K562 (cell line): ENCODE measurements at regions not wholly inside any gene's neighbourhood (a gene's known extent, or its start where the extent isn't known, plus 50 kb on each side); places are given as distances from the start of the nearest gene placed in this dataset.

Experiments
- ATAC-seq: fragments of 200-7000 bp; cut with Tn5 transposase; 3 replicates; pipeline ENCODE4 v1.9.1; 2020; ENCODE audit warnings: moderate library complexity
- BruUV-seq: library from RNA; stranded (reverse); fragments of 400-500 nt; replicated peaks from 2 replicates; lab custom pipeline; 2021; lab: Mats Ljungman, UMichigan
- CTCF ChIA-PET: fragments of 300-600 bp; formaldehyde crosslinking; extraction: SDS; loops from one replicate; lab custom pipeline; 2021; ENCODE audit warnings: low intra/inter-chr PET ratio; lab: Yijun Ruan, JAX
- POLR2A ChIA-PET: fragments of 300-600, 350-650 bp; sonication (Branson Sonifier 250); formaldehyde crosslinking; extraction: SDS; loops from one replicate; lab custom pipeline; 2021; ENCODE audit warnings: antibody characterized with exemption, inconsistent platforms; lab: Yijun Ruan, JAX
- DNase-seq, 4 experiments: peaks; one replicate each; pipeline versions ENCODE4 v3.0.0 to v3.0.0-alpha.2; 2011 to 2018; ENCODE audit warnings: low spot score in 3 of 4, mixed read lengths in 3 of 4; ENCODE audit errors: extremely low read depth in 1 of 4
- FAIRE-seq: peaks from 2 replicates; lab custom pipeline; 2011; peaks lifted over from hg19 to GRCh38; lab: Jason Lieb, UNC
- H2AFZ ChIP-seq: 2 replicates; pipeline ENCODE4 v1.6.0; 2011; ENCODE audit warnings: low read depth, low read length, control low read depth, inconsistent platforms
- H3K27ac ChIP-seq: fragments of 200-600 bp; 3 replicates; pipeline ENCODE4 v1.8.0; 2011; ENCODE audit warnings: low read depth, mild to moderate bottlenecking, control low read depth, inconsistent platforms, low read length, moderate library complexity, mixed read lengths; ENCODE audit errors: extremely low read depth
- H3K27me3 ChIP-seq, 2 experiments: fragments of 300-600 bp in 1 of 2; 2 replicates in 1 of 2; 3 replicates in 1 of 2; pipeline versions ENCODE4 v1.6.0 to v1.8.0; 2011; ENCODE audit warnings: inconsistent platforms in 2 of 2, low read length in 2 of 2, mild to moderate bottlenecking in 1 of 2, mixed read lengths in 1 of 2, moderate library complexity in 1 of 2; ENCODE audit not compliant: control insufficient read depth in 2 of 2, insufficient read depth in 2 of 2
- H3K36me3 ChIP-seq: fragments of 300-600 bp; 3 replicates; pipeline ENCODE4 v1.8.0; 2011; ENCODE audit warnings: mild to moderate bottlenecking, low read length, inconsistent platforms; ENCODE audit not compliant: control insufficient read depth, insufficient read depth
- H3K4me1 ChIP-seq, 2 experiments: fragments of 200-600 bp in 1 of 2; replicated peaks in 1 of 2; 2 replicates in 1 of 2; 3 replicates in 1 of 2; pipeline versions ENCODE4 v1.5.1 to v1.8.0; 2011; ENCODE audit warnings: inconsistent platforms in 2 of 2, low read length in 2 of 2, mild to moderate bottlenecking in 1 of 2, mixed read lengths in 1 of 2, moderate library complexity in 1 of 2; ENCODE audit not compliant: control insufficient read depth in 2 of 2, insufficient read depth in 2 of 2
- H3K4me2 ChIP-seq: 2 replicates; pipeline ENCODE4 v1.6.1; 2011; ENCODE audit warnings: low read length, control low read depth, inconsistent platforms, mixed read lengths; ENCODE audit not compliant: insufficient read depth
- H3K4me3 ChIP-seq: fragments of 200-600 bp; sonication (generic), shearing (Covaris generic); 2 replicates; pipeline ENCODE4 v1.5.1; 2016; ENCODE audit warnings: control low read depth, inconsistent platforms
- H3K79me2 ChIP-seq: fragments of 200-600 bp; 3 replicates; pipeline ENCODE4 v1.8.0; 2011; ENCODE audit warnings: low read length, inconsistent platforms; ENCODE audit not compliant: control insufficient read depth, insufficient read depth
- H3K9ac ChIP-seq, 2 experiments: 2 replicates each; pipeline versions ENCODE4 v1.6.0 to v1.6.1; 2011; ENCODE audit warnings: low read depth in 2 of 2, low read length in 2 of 2, control low read depth in 1 of 2, inconsistent platforms in 1 of 2, mild to moderate bottlenecking in 1 of 2, mixed read lengths in 1 of 2; ENCODE audit not compliant: insufficient read depth in 1 of 2
- H3K9me1 ChIP-seq: one replicate; pipeline ENCODE4 v1.6.0; 2011; ENCODE audit warnings: inconsistent platforms, mild to moderate bottlenecking, low read length, moderate library complexity; ENCODE audit not compliant: control insufficient read depth, insufficient read depth
- H3K9me3 ChIP-seq: replicated peaks from 2 replicates; pipeline ENCODE4 v1.5.1; 2011; ENCODE audit warnings: low read depth, low read length, inconsistent platforms; ENCODE audit not compliant: control insufficient read depth, insufficient read depth
- H4K20me1 ChIP-seq: replicated peaks from 2 replicates; pipeline ENCODE4 v1.6.1; 2011; ENCODE audit warnings: low read length, inconsistent platforms, mixed read lengths; ENCODE audit not compliant: control insufficient read depth, insufficient read depth
- ARNT ChIP-seq, 2 experiments: fragments of 450-650 bp; IDR thresholded peaks; 2 replicates each; pipeline ENCODE4 v1.6.1; 2016; ENCODE audit warnings: mild to moderate bottlenecking in 1 of 2
- CHD2 ChIP-seq: IDR thresholded peaks from 2 replicates; pipeline ENCODE4 v1.6.1; 2011; ENCODE audit warnings: low read depth, low read length
- EHMT2 ChIP-seq: fragments of 450-650 bp; IDR thresholded peaks from 2 replicates; pipeline ENCODE4 v1.6.1; 2018; ENCODE audit warnings: antibody characterized with exemption
- HDAC2 ChIP-seq: fragments of 450-650 bp; IDR thresholded peaks from 2 replicates; pipeline ENCODE4 v1.6.1; 2016; ENCODE audit warnings: mild to moderate bottlenecking
- JUND ChIP-seq, 2 experiments: IDR thresholded peaks; 2 replicates in 1 of 2; 3 replicates in 1 of 2; pipeline ENCODE4 v1.6.1; 2011; ENCODE audit warnings: borderline replicate concordance in 2 of 2, low read depth in 2 of 2, low read length in 2 of 2, improper control_type of control experiment in 1 of 2, missing biosample characterization in 1 of 2, missing genetic modification characterization in 1 of 2, missing genetic modification reagents in 1 of 2
- KLF1 ChIP-seq: fragments of 450-650 bp; IDR thresholded peaks from 2 replicates; pipeline ENCODE4 v1.6.1; 2016; ENCODE audit warnings: missing genetic modification characterization, missing compliant biosample characterization
- PURB ChIP-seq: sonication (generic); formaldehyde crosslinking; IDR thresholded peaks from 2 replicates; pipeline ENCODE4 v1.9.0; 2021; ENCODE audit warnings: low read depth, mild to moderate bottlenecking, missing genetic modification reagents
- RAD51 ChIP-seq: fragments of 450-650 bp; IDR thresholded peaks from 2 replicates; pipeline ENCODE4 v1.7.1; 2016; ENCODE audit warnings: low read depth, mild to moderate bottlenecking, borderline replicate concordance
- RBFOX2 ChIP-seq: fragments of 200-400 bp; formaldehyde crosslinking; IDR thresholded peaks from 2 replicates; pipeline ENCODE4 v1.6.1; 2017; ENCODE audit warnings: low read depth, mild to moderate bottlenecking, low read length, moderate library complexity
- SAP30 ChIP-seq: fragments of 200-600 bp; sonication (generic); IDR thresholded peaks from 2 replicates; pipeline ENCODE4 v1.6.1; 2012; ENCODE audit warnings: borderline replicate concordance, low read depth, mild to moderate bottlenecking, moderate library complexity, low read length, control low read depth, inconsistent platforms; ENCODE audit not compliant: insufficient read depth, poor library complexity, severe bottlenecking
- ZBTB49 ChIP-seq: sonication (generic); formaldehyde crosslinking; IDR thresholded peaks from 2 replicates; pipeline ENCODE4 v1.8.0; 2022; ENCODE audit warnings: missing genetic modification reagents, mild to moderate bottlenecking, borderline replicate concordance
- ZNF184 ChIP-seq: sonication (generic); formaldehyde crosslinking; IDR thresholded peaks from 2 replicates; pipeline ENCODE4 v1.5.0; 2020; ENCODE audit warnings: missing genetic modification reagents
- ZNF274 ChIP-seq: IDR thresholded peaks from 2 replicates; pipeline ENCODE4 v1.6.1; 2011; ENCODE audit warnings: low read depth, mild to moderate bottlenecking, low read length, moderate library complexity, borderline replicate concordance
- ZNF644 ChIP-seq: fragments of 200-800 bp; sonication (Bioruptor generic); IDR thresholded peaks from 2 replicates; pipeline ENCODE4 v1.6.1; 2016; ENCODE audit warnings: low read depth, missing genetic modification characterization, missing compliant biosample characterization
- WGBS: fragments of 100-300 bp; shearing (Covaris generic); methylation state at CpG from one replicate; pipeline ENCODE4 v1.1.6; 2016; ENCODE audit warnings: low coverage, mixed read lengths; ENCODE audit not compliant: insufficient coverage; ENCODE audit errors: missing lambda C conversion rate; 5-methylcytosine and 5-hydroxymethylcytosine counted together
- in situ Hi-C: fragments of 300-500 bp; cut with MboI; formaldehyde crosslinking; loops from 4 replicates; pipeline ENCODE4 v1.15.0; 2018; ENCODE audit warnings: inconsistent platforms, mixed read lengths
- intact Hi-C: fragments of 100-400 bp; cut with micrococcal nuclease; formaldehyde crosslinking; loops from 2 replicates; pipeline ENCODE4 v1.14.2; 2022

- no peaks in the 10 kb centered on the region for H3K79me2 ChIP-seq
- no peak overlapping the region for H3K27ac ChIP-seq
- H4K20me1 ChIP-seq = no peaks in the 10 kb centered on the region
- BruUV-seq = no TSS peak
- no peak overlapping the region for H3K4me2 ChIP-seq
- no peak overlapping the region for H2AFZ ChIP-seq
- H3K4me1 ChIP-seq = no peaks in the 10 kb centered on the region
- H3K36me3 ChIP-seq = no peaks in the 10 kb centered on the region
- 1% methylated on average over 7 of the region's 8 CpGs for WGBS
- H3K27me3 ChIP-seq = no peaks in the 10 kb centered on the region
- intact Hi-C loops = no loop called here
- no peak for TF ChIP-seq ZNF274
- no peak for TF ChIP-seq KLF1 (tag)
- TF ChIP-seq ZBTB49 (CRISPR knock-in tag) = no peak
- no peak for TF ChIP-seq CHD2
- no peak for TF ChIP-seq RBFOX2
- no peak for TF ChIP-seq SAP30
- no peak for TF ChIP-seq HDAC2
- no peak for TF ChIP-seq JUND (IDR thresholded peaks at IDR 0.05; ENCODE audit: borderline replicate concordance, low read depth, low read length)
- no peak for TF ChIP-seq JUND (tag; IDR thresholded peaks at IDR 0.05; ENCODE audit: borderline replicate concordance, low read depth, low read length)
- no peak for TF ChIP-seq ZNF184 (CRISPR knock-in tag)
- no peak for TF ChIP-seq PURB
- TF ChIP-seq EHMT2 = no peak
- TF ChIP-seq ZNF644 (tag) = no peak
- no peak for TF ChIP-seq RAD51
- TF ChIP-seq ARNT (IDR thresholded peaks at IDR 0.05) = no peak
- POLR2A ChIA-PET = no interaction called here
- H3K4me3 ChIP-seq = no peak overlapping the region
- H3K9ac ChIP-seq = no peak overlapping the region
- no peak for ATAC-seq
- in situ Hi-C loops = no loop called here
- DNase-seq = no peak
- CTCF ChIA-PET = no interaction called here
- no peaks in the 10 kb centered on the region for H3K9me3 ChIP-seq
- H3K9me1 ChIP-seq = no peaks in the 10 kb centered on the region
- no peak for FAIRE-seq
Observed at GRCh38 chr4:181757910-181758660, 485.1 kb upstream of the TENM3 start.
